HG03039 (cell line): ENCODE measurements at regions not wholly inside any gene's neighbourhood (a gene's known extent, or its start where the extent isn't known, plus 50 kb on each side); places are given as distances from the start of the nearest gene placed in this dataset.
A peak's percentile ranks its signal among the peaks of the same experiment; 100 is the strongest.
"Not testable (repeated sequence)": the region's sequence is repeated elsewhere in the genome, so short reads cannot be mapped to it uniquely, and the experiment has no call there.

Experiments
- ATAC-seq: cut with Tn5 transposase; IDR thresholded peaks from one replicate; pipeline ENCODE4 v1.9.1; 2021; ENCODE audit warnings: mild to moderate bottlenecking, moderate library complexity; ENCODE audit not compliant: unreplicated experiment

DNA sequence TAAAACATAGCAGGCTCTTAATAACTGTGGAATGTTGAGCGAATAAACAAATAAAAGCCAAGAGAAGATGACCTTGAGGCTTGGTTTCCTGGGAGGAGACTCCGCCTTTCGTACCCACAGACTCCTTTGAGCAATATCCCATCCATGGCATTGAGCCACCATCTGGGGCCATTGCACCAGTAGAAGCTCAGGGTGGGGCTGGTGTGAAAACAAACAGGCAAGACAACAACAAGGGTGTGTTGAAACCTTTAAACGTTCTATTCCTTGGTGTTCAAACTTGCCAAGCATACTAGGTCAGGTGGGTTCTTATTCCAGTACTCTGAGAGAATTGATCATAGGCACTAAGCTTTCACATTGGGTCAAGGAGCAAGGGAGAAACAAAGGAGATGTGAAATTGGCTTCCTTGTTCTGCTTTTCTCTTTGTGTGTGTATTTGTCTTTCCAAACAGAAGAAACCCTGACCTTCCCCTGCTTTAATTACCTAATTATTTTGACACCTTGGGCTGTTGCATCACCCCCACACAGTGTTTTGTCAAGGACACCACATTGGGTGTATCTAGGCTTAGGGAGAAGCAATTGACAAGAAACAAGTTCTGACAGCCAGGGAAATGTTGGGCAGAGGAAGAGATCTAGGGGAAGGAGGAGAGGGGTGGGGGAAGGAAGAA is 105.1 kb upstream of the BCL6 start:
- ATAC-seq, result no peak

GRCh38 chr3:187852842-187853730 is 107.8 kb upstream of the BCL6 start:
- no peak for ATAC-seq

- ATAC-seq, result no peak
These were observed 109.9 kb upstream of the BCL6 start for GRCh38 chr3:187855131-187855530.

DNA sequence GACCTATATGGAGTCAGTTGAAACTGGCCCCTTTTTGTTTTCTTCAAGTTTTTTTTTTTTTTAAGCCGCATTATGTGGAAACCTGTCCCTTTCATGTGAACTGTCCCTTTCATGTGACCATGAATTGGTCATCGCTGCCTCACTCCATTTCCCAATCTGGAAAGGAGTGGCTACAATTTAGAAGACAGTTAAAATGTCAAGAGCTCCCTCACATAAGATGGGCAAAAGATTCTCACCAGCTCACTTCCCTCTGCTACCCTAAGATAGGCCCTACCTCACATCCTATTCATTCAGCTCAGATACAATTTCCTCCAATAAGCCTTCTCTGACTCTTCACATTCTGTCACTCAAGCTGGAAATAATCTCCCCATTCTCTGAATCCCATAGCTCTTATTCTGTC is 111.3 kb upstream of the BCL6 start:
- no peak for ATAC-seq

DNA sequence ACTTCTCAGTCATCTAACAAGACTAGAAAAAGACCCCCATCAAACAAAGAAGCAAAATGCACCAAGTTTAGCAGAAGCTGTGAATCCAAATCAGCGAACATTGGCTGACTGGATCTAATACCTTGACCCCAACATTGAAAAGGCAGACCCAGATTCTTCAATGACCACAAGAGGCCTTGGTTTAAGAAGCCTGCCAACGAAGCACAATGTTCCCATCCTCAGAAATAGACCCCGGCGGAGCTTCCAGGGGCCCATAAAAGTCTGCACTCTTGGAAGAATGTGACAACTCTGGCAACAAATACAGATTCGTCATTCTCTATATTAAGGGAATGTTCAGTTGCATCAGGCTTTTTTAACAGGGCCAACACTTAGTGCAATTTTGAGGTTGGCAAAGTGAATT is 112.8 kb upstream of the BCL6 start:
- ATAC-seq, result no peak

DNA sequence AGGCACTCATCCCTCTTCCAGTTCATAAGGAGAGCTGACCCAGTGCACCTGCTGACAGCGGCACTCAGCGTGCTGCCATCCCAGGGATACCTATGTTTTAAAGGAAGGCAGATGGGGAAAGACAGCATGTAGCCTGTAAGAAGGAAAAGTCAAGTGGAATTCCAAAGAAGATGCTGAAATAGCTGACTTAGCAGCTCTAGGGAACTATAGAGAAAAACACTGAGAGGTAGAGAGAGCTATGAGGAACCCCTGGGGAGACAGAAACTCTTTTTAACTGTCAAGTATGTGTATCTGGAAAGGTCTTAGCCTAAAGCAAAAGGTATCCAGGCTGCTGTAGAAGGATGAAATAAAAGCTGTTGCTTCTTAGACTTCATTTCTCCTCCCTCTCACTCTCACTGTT is 113.4 kb upstream of the BCL6 start:
- no peak for ATAC-seq

GRCh38 chr3:187862701-187863277 is 117.5 kb upstream of the BCL6 start:
- not testable (repeated sequence) for ATAC-seq

DNA sequence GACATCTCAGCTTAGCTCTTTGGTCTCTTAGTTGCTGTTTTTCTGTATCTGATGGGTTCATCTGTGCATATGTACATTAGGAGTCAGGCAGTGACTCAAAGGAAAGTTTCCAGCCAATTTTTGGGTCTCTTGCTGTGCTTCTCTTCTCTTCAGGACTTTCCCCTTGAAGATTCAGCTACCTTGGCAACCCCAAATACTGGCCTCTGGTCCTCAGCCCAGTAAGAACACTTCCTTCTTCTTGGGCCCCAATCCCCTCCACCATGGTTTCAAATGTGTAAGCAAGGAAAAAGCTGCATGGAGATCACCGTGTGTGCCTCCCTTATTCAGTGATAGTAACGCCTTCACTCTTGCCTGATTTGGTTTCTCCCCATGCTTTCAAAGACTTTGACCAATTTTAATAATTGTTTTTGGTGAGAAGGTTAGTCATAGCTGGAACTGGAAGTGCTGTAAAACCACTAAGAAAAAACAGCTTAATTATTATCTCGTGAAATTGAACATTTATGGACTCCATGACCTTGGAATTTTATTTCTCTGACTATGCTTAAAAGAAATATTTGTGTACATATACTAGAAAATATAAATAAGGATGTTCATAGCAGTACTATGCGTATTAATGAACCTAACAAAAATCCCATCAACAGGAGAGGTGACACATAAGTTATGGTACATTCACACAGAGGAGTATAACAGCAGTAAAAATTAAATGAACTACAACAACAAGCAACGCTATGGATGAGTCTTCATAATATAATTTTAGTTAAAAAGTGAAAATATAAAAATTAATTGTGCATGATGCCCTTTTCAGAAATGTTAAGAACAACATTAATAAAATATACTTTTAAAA is 125.3 kb upstream of the BCL6 start:
- peak; percentile 65 for ATAC-seq

- no peak for ATAC-seq
These were observed 125.9 kb upstream of the BCL6 start for GRCh38 chr3:187871204-187871591.

GRCh38 chr3:187871848-187872247 is 126.6 kb upstream of the BCL6 start:
- ATAC-seq, result no peak

DNA sequence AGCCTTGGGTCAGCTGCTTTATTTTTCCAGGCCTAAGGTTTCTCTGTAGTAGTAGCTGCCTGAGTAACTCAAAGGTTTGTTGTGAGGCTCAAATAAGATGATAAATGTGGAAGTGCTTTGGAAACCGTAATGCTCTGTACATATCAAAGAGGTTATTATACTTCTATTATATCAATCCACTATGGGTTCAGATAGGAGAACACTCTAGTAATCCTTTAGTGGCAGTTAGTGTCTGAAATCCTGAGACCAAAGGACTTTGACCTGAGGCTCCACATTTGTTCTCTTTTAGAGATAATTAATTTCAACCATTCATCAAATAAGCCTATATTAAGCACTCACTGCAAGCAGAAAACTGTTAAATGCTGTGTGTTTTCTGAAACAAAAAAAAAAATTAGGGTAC is 128.6 kb upstream of the BCL6 start:
- no peak for ATAC-seq

- no peak for ATAC-seq
These were observed 130.6 kb upstream of the BCL6 start for GRCh38 chr3:187875863-187876262.

DNA sequence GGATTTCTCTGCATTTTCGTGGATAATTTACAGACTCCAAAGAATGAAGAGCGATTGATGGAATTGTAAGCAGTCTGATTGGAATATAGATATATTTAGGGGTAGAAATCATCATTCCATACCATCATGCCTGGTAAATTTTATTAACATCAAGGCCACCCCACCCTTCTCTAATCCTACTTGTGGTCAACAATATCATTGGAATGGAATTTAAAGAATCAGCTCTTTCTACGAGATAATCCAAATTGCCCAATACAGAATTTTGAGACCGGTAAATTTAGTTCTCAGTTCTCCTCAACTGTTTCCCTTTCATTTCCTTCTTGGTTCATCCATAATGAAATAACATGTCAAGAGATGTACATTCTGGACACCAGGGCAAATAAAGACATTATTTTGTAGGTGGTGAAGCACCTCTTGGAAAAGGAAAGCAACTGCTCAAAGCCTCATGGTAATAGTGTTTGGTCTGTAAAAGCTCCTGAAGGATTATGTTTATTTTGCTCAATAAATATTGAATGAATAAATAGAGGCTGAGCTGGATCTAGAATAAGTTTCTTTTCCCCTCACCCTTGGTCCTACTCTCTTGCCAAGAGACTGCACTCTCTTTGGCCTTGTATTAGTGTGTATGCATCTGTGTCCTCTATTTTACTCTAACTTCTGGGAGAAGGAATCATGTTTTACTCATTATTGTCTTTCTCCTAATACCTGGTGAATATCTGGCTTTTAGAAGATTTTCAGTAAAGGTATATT is 133.7 kb upstream of the BCL6 start:
- ATAC-seq, result no peak

- no peak for ATAC-seq
These were observed 135.2 kb upstream of the BCL6 start for GRCh38 chr3:187880441-187880840.

DNA sequence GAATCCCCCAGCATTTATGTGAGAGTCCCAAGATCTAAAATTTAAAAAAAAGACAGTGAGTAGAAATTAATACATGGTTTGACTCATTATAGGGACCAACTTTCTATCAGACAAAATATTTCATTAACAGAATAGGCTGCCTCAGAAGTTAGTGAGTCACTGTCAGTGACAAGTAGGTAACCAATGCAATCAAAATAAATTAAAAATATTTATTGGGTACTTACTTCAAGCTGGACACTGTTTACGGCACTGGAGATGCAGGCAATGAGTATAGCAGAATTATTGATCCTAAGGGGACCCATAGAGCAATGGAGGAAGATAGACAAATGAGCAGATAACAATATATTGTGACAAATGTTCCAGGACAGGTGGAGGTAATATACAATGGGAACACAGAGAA is 135.6 kb upstream of the BCL6 start:
- no peak for ATAC-seq

GRCh38 chr3:187888701-187889100 is 143.4 kb upstream of the BCL6 start:
- ATAC-seq, result no peak

DNA sequence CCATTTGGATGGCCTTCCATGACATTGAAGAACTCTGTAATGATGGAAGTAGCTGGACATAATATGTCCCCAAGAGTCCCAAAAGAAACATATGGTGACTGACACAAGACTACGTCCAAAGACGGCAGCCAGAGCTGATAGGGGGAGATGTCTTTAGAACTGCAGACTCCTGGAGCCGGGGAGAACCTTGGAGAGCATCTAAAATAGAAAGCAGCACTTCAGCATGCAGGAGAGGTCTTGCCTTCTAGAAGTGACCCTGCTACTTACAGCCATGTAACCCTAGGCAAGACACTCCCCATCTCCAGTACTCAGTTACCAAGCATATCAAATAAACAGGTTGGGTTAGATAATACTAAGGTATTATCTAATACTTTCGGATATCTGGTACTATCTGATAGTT is 143.8 kb upstream of the BCL6 start:
- no peak for ATAC-seq

DNA sequence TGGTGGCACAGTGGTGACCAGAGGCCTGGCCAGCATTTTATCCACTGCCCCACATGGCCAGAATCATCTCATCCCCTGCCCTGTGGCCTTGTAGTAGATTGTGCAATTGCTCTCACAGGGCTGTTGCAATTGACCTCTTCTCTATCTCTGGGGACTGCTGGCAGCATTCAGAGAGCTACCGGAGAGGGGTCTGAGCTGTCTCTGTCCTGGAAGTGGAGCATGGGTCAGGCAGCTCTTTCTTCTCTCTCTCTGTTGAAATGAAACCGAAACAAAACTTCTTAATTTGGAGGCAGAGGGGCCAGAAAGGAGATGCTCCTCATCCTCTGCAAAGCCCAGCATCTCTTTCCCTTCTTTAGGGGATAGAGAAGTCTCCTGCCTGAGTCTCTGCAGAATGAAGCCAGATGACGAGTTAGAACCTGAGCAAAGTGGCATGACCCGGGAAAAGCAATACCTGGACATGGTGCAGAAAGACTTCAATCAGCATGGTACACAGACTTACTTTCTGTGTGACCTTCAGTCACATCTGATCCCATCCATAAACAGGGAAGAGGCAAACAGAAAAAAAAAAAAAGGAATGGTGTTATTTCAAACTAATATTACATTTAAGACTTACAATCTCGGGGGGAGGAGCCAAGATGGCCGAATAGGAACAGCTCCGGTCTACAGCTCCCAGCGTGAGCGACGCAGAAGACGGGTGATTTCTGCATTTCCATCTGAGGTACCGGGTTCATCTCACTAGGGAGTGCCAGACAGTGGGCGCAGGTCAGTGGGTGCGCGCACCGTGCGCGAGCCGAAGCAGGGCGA is 144.5 kb upstream of the BCL6 start:
- no peak for ATAC-seq

DNA sequence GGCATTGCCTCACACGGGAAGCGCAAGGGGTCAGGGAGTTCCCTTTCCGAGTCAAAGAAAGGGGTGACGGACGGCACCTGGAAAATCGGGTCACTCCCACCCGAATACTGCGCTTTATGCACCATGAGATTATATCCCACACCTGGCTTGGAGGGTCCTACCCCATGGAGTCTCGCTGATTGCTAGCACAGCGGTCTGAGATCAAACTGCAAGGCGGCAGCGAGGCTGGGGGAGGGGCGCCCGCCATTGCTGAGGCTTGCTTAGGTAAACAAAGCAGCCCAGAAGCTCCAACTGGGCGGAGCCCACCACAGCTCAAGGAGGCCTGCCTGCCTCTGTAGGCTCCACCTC is 145.1 kb upstream of the BCL6 start:
- ATAC-seq, result not testable (repeated sequence)

DNA sequence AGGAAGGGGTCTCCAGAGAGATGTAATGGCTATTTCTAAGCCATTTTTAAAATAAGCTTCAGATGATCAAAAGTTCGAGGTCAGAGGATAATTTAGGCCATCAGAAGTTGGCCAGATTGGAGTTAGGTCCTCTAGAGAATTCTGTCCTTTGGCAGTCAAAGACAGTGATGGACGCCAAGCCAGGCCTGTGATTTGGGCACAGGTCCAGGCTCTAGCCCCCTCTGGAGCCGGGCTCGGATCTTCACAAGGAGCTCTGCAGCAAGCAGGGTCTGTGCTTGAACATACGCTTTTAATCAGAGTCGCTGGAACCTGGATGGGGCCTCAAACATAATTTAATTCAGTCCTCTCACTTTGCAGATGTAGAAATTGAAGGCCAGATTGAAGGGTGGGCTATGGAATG is 151.4 kb upstream of the BCL6 start:
- no peak for ATAC-seq
